H9 (cell line): ENCODE measurements at regions not wholly inside any gene's neighbourhood (a gene's known extent, or its start where the extent isn't known, plus 50 kb on each side); places are given as distances from the start of the nearest gene placed in this dataset.

Experiments used
- DNase-seq: peaks from one replicate; pipeline ENCODE4 v3.0.0-alpha.2; 2017
- H2AFZ ChIP-seq: one replicate; pipeline ENCODE4 v1.6.1; 2013; ENCODE audit warnings: mild to moderate bottlenecking, low read length, control low read depth, moderate library complexity
- H2AK5ac ChIP-seq: 2 replicates; pipeline ENCODE4 v1.6.1; 2013; ENCODE audit warnings: low read length, control low read depth, mixed read lengths; ENCODE audit not compliant: insufficient read length
- H2BK120ac ChIP-seq: one replicate; pipeline ENCODE4 v1.6.1; 2013; ENCODE audit warnings: low read depth, mild to moderate bottlenecking, low read length, control low read depth, inconsistent platforms; ENCODE audit not compliant: poor library complexity, severe bottlenecking
- H2BK12ac ChIP-seq: 2 replicates; pipeline ENCODE4 v1.6.1; 2013; ENCODE audit warnings: low read length, control low read depth, mixed read lengths, low read depth; ENCODE audit not compliant: insufficient read length
- H2BK15ac ChIP-seq: 2 replicates; pipeline ENCODE4 v1.6.1; 2013; ENCODE audit warnings: low read depth, low read length, control low read depth
- H2BK20ac ChIP-seq: one replicate; pipeline ENCODE4 v1.6.1; 2013; ENCODE audit warnings: low read depth, mild to moderate bottlenecking, low read length, control low read depth, inconsistent platforms; ENCODE audit not compliant: poor library complexity, severe bottlenecking
- H2BK5ac ChIP-seq: 2 replicates; pipeline ENCODE4 v1.6.1; 2013; ENCODE audit warnings: low read length, control low read depth, mixed read lengths; ENCODE audit not compliant: insufficient read length
- H3K14ac ChIP-seq: 2 replicates; pipeline ENCODE4 v1.6.1; 2013; ENCODE audit warnings: low read length, control low read depth; ENCODE audit not compliant: insufficient read depth
- H3K18ac ChIP-seq: 2 replicates; pipeline ENCODE4 v1.6.1; 2013; ENCODE audit warnings: low read depth, mild to moderate bottlenecking, mixed read lengths, low read length, control low read depth; ENCODE audit not compliant: insufficient read length
- H3K23ac ChIP-seq: 2 replicates; pipeline ENCODE4 v1.6.1; 2013; ENCODE audit warnings: low read length, control low read depth, mixed read lengths, low read depth; ENCODE audit not compliant: insufficient read length
- H3K23me2 ChIP-seq: 2 replicates; pipeline ENCODE4 v1.6.1; 2013; ENCODE audit warnings: low read depth, mild to moderate bottlenecking, mixed read lengths, low read length, control low read depth; ENCODE audit not compliant: insufficient read length, poor library complexity, severe bottlenecking
- H3K27ac ChIP-seq: 2 replicates; pipeline ENCODE4 v1.5.1; 2013; ENCODE audit warnings: low read length, control low read depth, mixed read lengths, low read depth; ENCODE audit not compliant: insufficient read length
- H3K27me3 ChIP-seq: 2 replicates; pipeline ENCODE4 v1.6.1; 2013; ENCODE audit warnings: low read length, control low read depth, inconsistent platforms; ENCODE audit not compliant: insufficient read depth
- H3K4ac ChIP-seq: 2 replicates; pipeline ENCODE4 v1.6.1; 2013; ENCODE audit warnings: low read depth, mild to moderate bottlenecking, control low read depth, inconsistent platforms, low read length, moderate library complexity
- H3K4me1 ChIP-seq: 2 replicates; pipeline ENCODE4 v1.6.1; 2013; ENCODE audit warnings: low read length, control low read depth, inconsistent platforms; ENCODE audit not compliant: insufficient read depth
- H3K4me2 ChIP-seq: 2 replicates; pipeline ENCODE4 v1.6.1; 2013; ENCODE audit warnings: low read length, control low read depth, mixed read lengths; ENCODE audit not compliant: insufficient read length, insufficient read depth
- H3K56ac ChIP-seq: 2 replicates; pipeline ENCODE4 v1.6.1; 2013; ENCODE audit warnings: low read depth, mild to moderate bottlenecking, mixed read lengths, low read length, control low read depth; ENCODE audit not compliant: insufficient read length
- H3K79me1 ChIP-seq: 2 replicates; pipeline ENCODE4 v1.6.1; 2013; ENCODE audit warnings: low read depth, mild to moderate bottlenecking, moderate library complexity, low read length, control low read depth, inconsistent platforms; ENCODE audit not compliant: insufficient read depth, poor library complexity, severe bottlenecking
- H3K79me2 ChIP-seq: 2 replicates; pipeline ENCODE4 v1.6.1; 2013; ENCODE audit warnings: low read length, control low read depth, inconsistent platforms; ENCODE audit not compliant: insufficient read depth
- H3K9ac ChIP-seq: 2 replicates; pipeline ENCODE4 v1.6.1; 2013; ENCODE audit warnings: low read length, control low read depth, mixed read lengths; ENCODE audit not compliant: insufficient read length; ENCODE audit errors: extremely low read depth
- H3K9me3 ChIP-seq: one replicate; pipeline ENCODE4 v1.6.1; 2013; ENCODE audit warnings: low read depth, low read length, inconsistent platforms; ENCODE audit not compliant: control insufficient read depth
- H3T11ph ChIP-seq: one replicate; pipeline ENCODE4 v1.6.1; 2013; ENCODE audit warnings: mild to moderate bottlenecking, low read length, control low read depth, inconsistent platforms
- H4K20me1 ChIP-seq: one replicate; pipeline ENCODE4 v1.6.1; 2013; ENCODE audit not compliant: control insufficient read depth, insufficient read length, insufficient read depth
- H4K5ac ChIP-seq: 2 replicates; pipeline ENCODE4 v1.6.1; 2013; ENCODE audit warnings: low read depth, mild to moderate bottlenecking, mixed read lengths, low read length, control low read depth; ENCODE audit not compliant: insufficient read length
- H4K8ac ChIP-seq: replicated peaks from 2 replicates; pipeline ENCODE4 v1.6.1; 2013; ENCODE audit warnings: low read length, control low read depth, mixed read lengths, low read depth; ENCODE audit not compliant: insufficient read length
- H4K91ac ChIP-seq: 2 replicates; pipeline ENCODE4 v1.6.1; 2013; ENCODE audit warnings: low read depth, mild to moderate bottlenecking, moderate library complexity, mixed read lengths, low read length, control low read depth; ENCODE audit not compliant: insufficient read length
- H3K27ac Mint-ChIP-seq, 3 experiments: 2 replicates in 2 of 3; 3 replicates in 1 of 3; pipeline ENCODE4 v1.8.0; 2020 to 2021; ENCODE audit warnings: mixed read lengths in 3 of 3, mild to moderate bottlenecking in 1 of 3, moderate library complexity in 1 of 3
- H3K27me3 Mint-ChIP-seq: 2 replicates; pipeline ENCODE4 v1.8.0; 2021; ENCODE audit warnings: low read depth, mild to moderate bottlenecking, moderate library complexity, mixed read lengths
- H3K36me3 Mint-ChIP-seq, 3 experiments: 2 replicates in 2 of 3; 3 replicates in 1 of 3; pipeline ENCODE4 v1.8.0; 2020 to 2021; ENCODE audit warnings: low read depth in 3 of 3, mixed read lengths in 3 of 3; ENCODE audit not compliant: insufficient read depth in 1 of 3
- H3K4me1 Mint-ChIP-seq, 2 experiments: 2 replicates each; pipeline ENCODE4 v1.8.0; 2020; ENCODE audit warnings: mixed read lengths in 2 of 2
- H3K4me3 Mint-ChIP-seq, 2 experiments: 2 replicates in 1 of 2; 3 replicates in 1 of 2; pipeline ENCODE4 v1.8.0; 2020 to 2021; ENCODE audit warnings: mild to moderate bottlenecking in 2 of 2, mixed read lengths in 2 of 2, moderate library complexity in 1 of 2
- H3K9me3 Mint-ChIP-seq, 2 experiments: 2 replicates in 1 of 2; 3 replicates in 1 of 2; pipeline ENCODE4 v1.8.0; 2020; ENCODE audit warnings: mild to moderate bottlenecking in 2 of 2, mixed read lengths in 2 of 2, moderate library complexity in 1 of 2
- WGBS: extraction: QIAGEN DNeasy Blood & Tissue Kit; methylation state at CpG from one replicate; pipeline ENCODE4 v1.1.7; 2013; ENCODE audit warnings: missing lambda C conversion rate, low lambda C conversion rate, mixed read lengths; ENCODE audit not compliant: insufficient read length; ENCODE audit errors: extremely low coverage; 5-methylcytosine and 5-hydroxymethylcytosine counted together
- TF ChIP-seq, protein P1 (sequence below): fragments of 200-600 bp; sonication (generic); conservative IDR thresholded peaks from 3 replicates; pipeline ENCODE4 v1.8.0; 2021; ENCODE audit warnings: antibody characterized with exemption, mild to moderate bottlenecking

- H3K14ac ChIP-seq, result no peak overlapping the region
- no peak overlapping the region for H2BK12ac ChIP-seq
- H2BK15ac ChIP-seq, result no peak overlapping the region
- no peak overlapping the region for H3K56ac ChIP-seq
- Mint-ChIP-seq H3K27me3 (no peaks in the 10 kb centered on the region), H3K4me3 (no peak overlapping the region), H3K9me3 (no peaks in the 10 kb centered on the region), H3K36me3 (no peaks in the 10 kb centered on the region; a peak in 2 of 7 replicates), H3K27ac (no peak overlapping the region; a peak in 1 of 7 replicates), H3K4me1 (peaks cover 34 to 40% of the 10 kb centered on the region in 2 experiments)
- H3K9ac ChIP-seq, result no peak overlapping the region
- no peak overlapping the region for H4K8ac ChIP-seq
- no peak overlapping the region for H3T11ph ChIP-seq
- no peak overlapping the region for H3K27ac ChIP-seq
- H3K9me3 ChIP-seq, result no peaks in the 10 kb centered on the region
- no peak overlapping the region for H3K23ac ChIP-seq
- H4K5ac ChIP-seq, result no peak overlapping the region
- no peaks in the 10 kb centered on the region for H3K27me3 ChIP-seq
- H2BK5ac ChIP-seq, result no peak overlapping the region
- no peak overlapping the region for H2BK20ac ChIP-seq
- no peaks in the 10 kb centered on the region for H4K20me1 ChIP-seq
- no peak overlapping the region for H3K18ac ChIP-seq
- TF ChIP-seq, protein P1, sequence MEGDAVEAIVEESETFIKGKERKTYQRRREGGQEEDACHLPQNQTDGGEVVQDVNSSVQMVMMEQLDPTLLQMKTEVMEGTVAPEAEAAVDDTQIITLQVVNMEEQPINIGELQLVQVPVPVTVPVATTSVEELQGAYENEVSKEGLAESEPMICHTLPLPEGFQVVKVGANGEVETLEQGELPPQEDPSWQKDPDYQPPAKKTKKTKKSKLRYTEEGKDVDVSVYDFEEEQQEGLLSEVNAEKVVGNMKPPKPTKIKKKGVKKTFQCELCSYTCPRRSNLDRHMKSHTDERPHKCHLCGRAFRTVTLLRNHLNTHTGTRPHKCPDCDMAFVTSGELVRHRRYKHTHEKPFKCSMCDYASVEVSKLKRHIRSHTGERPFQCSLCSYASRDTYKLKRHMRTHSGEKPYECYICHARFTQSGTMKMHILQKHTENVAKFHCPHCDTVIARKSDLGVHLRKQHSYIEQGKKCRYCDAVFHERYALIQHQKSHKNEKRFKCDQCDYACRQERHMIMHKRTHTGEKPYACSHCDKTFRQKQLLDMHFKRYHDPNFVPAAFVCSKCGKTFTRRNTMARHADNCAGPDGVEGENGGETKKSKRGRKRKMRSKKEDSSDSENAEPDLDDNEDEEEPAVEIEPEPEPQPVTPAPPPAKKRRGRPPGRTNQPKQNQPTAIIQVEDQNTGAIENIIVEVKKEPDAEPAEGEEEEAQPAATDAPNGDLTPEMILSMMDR, result no peak
- H3K23me2 ChIP-seq, result no peaks in the 10 kb centered on the region
- no peak overlapping the region for H4K91ac ChIP-seq
- no peaks in the 10 kb centered on the region for H3K79me1 ChIP-seq
- H3K4me1 ChIP-seq, result peaks cover 9% of the 10 kb centered on the region; the same call in 1 of the 2 replicates
- DNase-seq, result no peak
- no peaks in the 10 kb centered on the region for H3K79me2 ChIP-seq
- no peak overlapping the region for H3K4ac ChIP-seq
- no peak overlapping the region for H2BK120ac ChIP-seq
- H2AK5ac ChIP-seq, result no peak overlapping the region
- no peak overlapping the region for H2AFZ ChIP-seq
- no CpG with 5 or more reads among the region's 2 CpGs for WGBS
- H3K4me2 ChIP-seq, result no peak overlapping the region
These were observed 51.2 kb upstream of the C1QTNF7 start for GRCh38 chr4:15376594-15376993.
